Lower lobe of right lung (tissue), 2 donors: ENCODE measurements at regions not wholly inside any gene's neighbourhood (a gene's known extent, or its start where the extent isn't known, plus 50 kb on each side); places are given as distances from the start of the nearest gene placed in this dataset.

ENCODE experiments used
- ATAC-seq, 2 donors: fragments of 200-7000 bp; cut with Tn5 transposase; one replicate each; pipeline ENCODE4 v1.9.1; 2020 to 2022; ENCODE audit warnings: mild to moderate bottlenecking in 2 of 2, moderate library complexity in 2 of 2
- DNase-seq: peaks from one replicate; pipeline ENCODE4 v3.0.0-alpha.2; 2020
- H3K27ac ChIP-seq: fragments of 200-600 bp; one replicate; pipeline ENCODE4 v1.8.0; 2022
- H3K27me3 ChIP-seq: fragments of 200-600 bp; one replicate; pipeline ENCODE4 v1.8.0; 2022; ENCODE audit warnings: low read depth
- H3K36me3 ChIP-seq: fragments of 200-600 bp; one replicate; pipeline ENCODE4 v1.8.0; 2022; ENCODE audit warnings: mild to moderate bottlenecking
- H3K4me1 ChIP-seq: fragments of 200-600 bp; one replicate; pipeline ENCODE4 v1.8.0; 2022
- H3K4me3 ChIP-seq: fragments of 200-600 bp; one replicate; pipeline ENCODE4 v1.8.0; 2022; ENCODE audit warnings: mild to moderate bottlenecking
- H3K9me3 ChIP-seq: fragments of 200-600 bp; one replicate; pipeline ENCODE4 v1.8.0; 2022
- intact Hi-C: fragments of 100-400 bp; cut with DNase I; formaldehyde crosslinking; loops from one replicate; pipeline ENCODE4 v1.11.0; 2022
- TF ChIP-seq, protein P1 (sequence below): fragments of 200-600 bp; IDR thresholded peaks from one replicate; pipeline ENCODE4 v1.8.0; 2022; ENCODE audit warnings: antibody characterized with exemption, mild to moderate bottlenecking
- donor health status: DM: no; HTN: yes; CAD: no; lungs with severe emphysema.

DNA sequence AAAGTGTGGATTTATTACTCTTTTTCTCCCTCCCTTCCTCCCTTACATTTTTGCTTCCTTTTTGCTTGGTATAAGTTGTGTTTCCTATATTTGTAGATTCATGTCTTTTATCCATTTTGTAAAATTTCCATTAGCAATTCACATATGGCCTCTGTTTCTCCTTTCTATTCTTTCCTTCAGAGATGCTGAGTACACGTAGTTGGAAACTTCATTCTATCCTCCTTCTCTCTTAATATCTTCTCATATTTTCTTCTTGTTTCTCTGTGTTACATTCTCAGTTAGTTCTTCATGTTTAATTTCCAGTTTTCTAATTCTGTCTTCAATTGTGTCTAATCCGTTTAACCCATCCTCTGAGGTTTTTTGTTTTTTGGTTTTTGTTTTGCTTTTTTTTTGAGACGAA lies 188.9 kb downstream of the ZIC5 start:
- TF ChIP-seq, protein P1, sequence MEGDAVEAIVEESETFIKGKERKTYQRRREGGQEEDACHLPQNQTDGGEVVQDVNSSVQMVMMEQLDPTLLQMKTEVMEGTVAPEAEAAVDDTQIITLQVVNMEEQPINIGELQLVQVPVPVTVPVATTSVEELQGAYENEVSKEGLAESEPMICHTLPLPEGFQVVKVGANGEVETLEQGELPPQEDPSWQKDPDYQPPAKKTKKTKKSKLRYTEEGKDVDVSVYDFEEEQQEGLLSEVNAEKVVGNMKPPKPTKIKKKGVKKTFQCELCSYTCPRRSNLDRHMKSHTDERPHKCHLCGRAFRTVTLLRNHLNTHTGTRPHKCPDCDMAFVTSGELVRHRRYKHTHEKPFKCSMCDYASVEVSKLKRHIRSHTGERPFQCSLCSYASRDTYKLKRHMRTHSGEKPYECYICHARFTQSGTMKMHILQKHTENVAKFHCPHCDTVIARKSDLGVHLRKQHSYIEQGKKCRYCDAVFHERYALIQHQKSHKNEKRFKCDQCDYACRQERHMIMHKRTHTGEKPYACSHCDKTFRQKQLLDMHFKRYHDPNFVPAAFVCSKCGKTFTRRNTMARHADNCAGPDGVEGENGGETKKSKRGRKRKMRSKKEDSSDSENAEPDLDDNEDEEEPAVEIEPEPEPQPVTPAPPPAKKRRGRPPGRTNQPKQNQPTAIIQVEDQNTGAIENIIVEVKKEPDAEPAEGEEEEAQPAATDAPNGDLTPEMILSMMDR = no peak
- Histone ChIP-seq H3K36me3 (no peaks in the 10 kb centered on the region), H3K4me1 (no peaks in the 10 kb centered on the region), H3K9me3 (peaks cover 16% of the 10 kb centered on the region), H3K27me3 (no peaks in the 10 kb centered on the region), H3K27ac (no peak overlapping the region), H3K4me3 (no peak overlapping the region)
- DNase-seq (no peak), ATAC-seq (no peak)
- intact Hi-C loops = no loop called here

DNA sequence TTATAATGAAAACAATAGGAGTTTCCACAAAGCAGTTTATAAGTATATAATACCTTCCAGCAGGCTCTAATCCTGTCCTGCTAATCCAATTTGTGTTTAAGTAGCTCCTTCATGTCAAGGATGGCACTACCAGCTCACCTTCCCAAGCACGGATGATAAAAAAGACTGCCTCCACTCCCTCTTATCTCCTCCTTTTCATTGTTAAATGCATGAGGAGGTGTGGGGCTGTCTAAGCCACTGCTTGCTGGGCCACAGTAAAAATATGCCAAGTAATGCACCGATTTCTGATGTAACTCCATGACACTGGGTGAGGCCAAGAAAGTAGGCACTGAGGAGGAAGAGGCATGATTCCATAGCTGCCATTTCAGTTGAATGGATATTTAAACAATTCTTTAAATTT lies 193.1 kb downstream of the ZIC5 start:
- TF ChIP-seq, protein P1 = no peak
- intact Hi-C loops = no loop called here
- no peaks in the 10 kb centered on the region for H3K36me3 ChIP-seq

DNA sequence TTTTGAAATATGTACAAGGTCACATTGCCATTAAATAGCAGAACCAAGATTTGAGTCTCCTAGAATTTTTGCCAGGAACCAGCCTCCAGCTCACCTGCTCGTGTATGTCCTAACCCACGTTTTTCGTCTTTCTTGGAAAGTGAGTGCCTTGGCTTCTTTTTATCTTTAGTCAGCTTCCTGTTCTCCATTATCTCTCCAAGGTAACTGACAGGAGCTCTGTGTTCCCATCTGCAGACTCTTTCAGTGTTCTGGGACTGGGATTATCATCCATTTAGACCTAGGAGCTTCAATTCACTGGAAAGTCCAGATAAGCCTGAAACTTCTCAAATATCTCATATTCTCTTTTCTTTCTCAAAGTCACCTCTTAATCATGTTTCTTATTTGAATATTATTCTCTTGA lies 193.7 kb downstream of the ZIC5 start:
- intact Hi-C loops = no loop called here

More for the DNA sequence above, 193.1 kb downstream of the ZIC5 start:
- Histone ChIP-seq H3K27ac (no peak overlapping the region), H3K27me3 (no peaks in the 10 kb centered on the region), H3K9me3 (peaks cover 16% of the 10 kb centered on the region), H3K4me1 (no peaks in the 10 kb centered on the region), H3K4me3 (no peak overlapping the region)
- DNase-seq (no peak), ATAC-seq (no peak)

DNA sequence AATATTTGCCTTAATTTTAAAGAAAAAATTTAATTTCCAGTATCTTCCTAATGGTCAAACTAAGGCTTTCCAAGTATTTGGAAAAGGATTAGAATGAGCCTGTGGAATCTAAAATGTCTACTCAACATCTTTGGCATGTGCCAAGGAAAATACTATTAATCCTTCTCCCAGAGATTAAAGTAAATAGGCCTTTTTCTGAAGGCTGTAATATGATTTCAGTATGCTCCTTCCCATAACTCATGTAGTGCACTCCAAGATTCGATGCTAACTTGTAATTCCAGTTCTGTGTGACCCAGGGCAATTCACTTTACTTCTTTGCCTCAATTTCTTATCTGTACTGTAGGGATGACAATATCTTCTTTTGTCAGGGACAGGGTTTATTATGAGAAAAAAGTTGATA lies 196.9 kb downstream of the ZIC5 start:
- H3K9me3 ChIP-seq = no peaks in the 10 kb centered on the region
- no peak overlapping the region for H3K27ac ChIP-seq
- ATAC-seq (no peak), DNase-seq (no peak)
- H3K36me3 ChIP-seq = no peaks in the 10 kb centered on the region
- no peaks in the 10 kb centered on the region for H3K4me1 ChIP-seq
- TF ChIP-seq, protein P1 = no peak
- no peak overlapping the region for H3K4me3 ChIP-seq
- intact Hi-C loops = no loop called here
- no peaks in the 10 kb centered on the region for H3K27me3 ChIP-seq

More for the DNA sequence above, 193.7 kb downstream of the ZIC5 start:
- H3K27me3 ChIP-seq = no peaks in the 10 kb centered on the region
- H3K4me1 ChIP-seq = no peaks in the 10 kb centered on the region
- no peaks in the 10 kb centered on the region for H3K36me3 ChIP-seq
- H3K4me3 ChIP-seq = no peak overlapping the region
- no peak for ATAC-seq
- DNase-seq = no peak
- peaks cover 12% of the 10 kb centered on the region for H3K9me3 ChIP-seq
- H3K27ac ChIP-seq = no peak overlapping the region
- TF ChIP-seq, protein P1 = no peak

DNA sequence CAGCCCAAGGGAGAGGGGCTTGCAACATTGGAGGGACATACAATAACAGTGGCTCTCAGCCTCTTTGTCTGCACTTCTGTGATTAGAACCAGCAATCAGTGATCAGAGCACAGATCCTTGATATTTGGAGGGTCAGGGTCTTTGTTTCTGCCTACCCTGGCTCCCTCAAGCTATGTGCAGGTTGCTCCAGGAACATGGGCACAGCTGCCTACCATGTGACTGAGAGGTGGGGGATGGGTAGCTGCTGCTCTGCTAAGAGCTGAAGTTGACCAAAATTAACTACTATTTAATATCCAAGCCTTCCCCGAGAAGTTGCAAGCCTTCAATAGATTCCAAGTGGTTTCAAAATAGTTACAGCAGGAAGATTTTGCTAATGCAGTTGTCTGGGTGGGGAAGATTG lies 202.6 kb downstream of the ZIC5 start:
- intact Hi-C loops = no loop called here
- no peak overlapping the region for H3K4me3 ChIP-seq
- H3K36me3 ChIP-seq = no peaks in the 10 kb centered on the region
- DNase-seq (no peak), ATAC-seq (no peak)
- H3K27me3 ChIP-seq = no peaks in the 10 kb centered on the region
- no peaks in the 10 kb centered on the region for H3K4me1 ChIP-seq
- H3K9me3 ChIP-seq = peaks cover 28% of the 10 kb centered on the region
- TF ChIP-seq, protein P1 = no peak
- H3K27ac ChIP-seq = no peak overlapping the region

DNA sequence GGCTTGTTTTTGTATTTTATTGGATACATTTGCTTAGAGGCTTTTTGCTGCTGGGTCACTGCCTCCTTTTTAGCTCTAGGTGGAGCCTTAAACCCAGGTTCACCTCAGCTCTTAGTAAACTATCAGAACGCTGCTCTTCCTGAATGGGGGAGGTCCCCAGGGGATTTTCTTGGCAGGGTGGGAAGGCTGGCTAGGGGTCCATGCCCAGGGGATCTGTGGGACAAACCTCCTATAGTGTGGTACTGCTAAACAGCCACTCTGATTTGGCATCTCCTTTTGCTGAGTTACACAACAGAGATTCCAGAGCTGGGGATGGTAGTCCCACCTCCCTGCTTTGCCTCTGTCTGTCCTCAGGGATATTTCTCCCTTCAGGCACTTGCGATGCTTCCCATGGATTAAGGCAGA lies 204.9 kb downstream of the ZIC5 start:
- DNase-seq (no peak), ATAC-seq (no peak)
- intact Hi-C loops = no loop called here
- no peak overlapping the region for H3K27ac ChIP-seq
- peaks cover 36% of the 10 kb centered on the region for H3K9me3 ChIP-seq
- no peaks in the 10 kb centered on the region for H3K36me3 ChIP-seq
- no peaks in the 10 kb centered on the region for H3K27me3 ChIP-seq
- TF ChIP-seq, protein P1 = no peak
- no peaks in the 10 kb centered on the region for H3K4me1 ChIP-seq
- H3K4me3 ChIP-seq = no peak overlapping the region
